Right lobe of liver (tissue), 6 donors: ENCODE measurements at regions not wholly inside any gene's neighbourhood (a gene's known extent, or its start where the extent isn't known, plus 50 kb on each side); places are given as distances from the start of the nearest gene placed in this dataset.

ENCODE experiments used
- ATAC-seq, 4 donors: fragments of 200-7000 bp; cut with Tn5 transposase; one replicate each; pipeline ENCODE4 v1.9.1; 2020; ENCODE audit warnings: mild to moderate bottlenecking in 4 of 4, moderate library complexity in 4 of 4
- DNase-seq, 3 donors: peaks; one replicate each; pipeline ENCODE4 v3.0.0-alpha.2; 2020
- H3K27ac ChIP-seq, 3 donors: fragments of 200-600 bp; one replicate each; pipeline ENCODE4 v1.8.0; 2022
- H3K27me3 ChIP-seq, 2 donors: fragments of 200-600 bp; one replicate each; pipeline ENCODE4 v1.8.0; 2022
- H3K36me3 ChIP-seq, 4 donors: fragments of 200-600 bp; sonication (generic) in 1 of 4; one replicate each; pipeline versions ENCODE4 v1.5.1 to v1.8.0; 2017 to 2022; ENCODE audit warnings: control low read depth in 1 of 4
- H3K4me1 ChIP-seq, 4 donors: fragments of 200-600 bp; sonication (generic) in 1 of 4; one replicate each; pipeline versions ENCODE4 v1.5.1 to v1.8.0; 2017 to 2022; ENCODE audit warnings: control low read depth in 1 of 4
- H3K4me3 ChIP-seq, 3 donors: fragments of 200-600 bp; one replicate each; pipeline ENCODE4 v1.8.0; 2022
- H3K9me3 ChIP-seq, 4 donors: fragments of 200-600 bp; sonication (generic) in 1 of 4; one replicate each; pipeline versions ENCODE4 v1.5.1 to v1.8.0; 2017 to 2022; ENCODE audit warnings: control low read depth in 1 of 4
- CTCF ChIP-seq, 4 donors: fragments of 200-600 bp in 3 of 4; fragments of 450-650 bp in 1 of 4; IDR thresholded peaks; one replicate each; pipeline versions ENCODE4 v1.5.1 to v1.8.0; 2016 to 2022; ENCODE audit warnings: antibody characterized with exemption in 4 of 4, mild to moderate bottlenecking in 2 of 4
- POLR2A ChIP-seq: fragments of 450-650 bp; IDR thresholded peaks from one replicate; pipeline ENCODE4 v1.6.1; 2017; ENCODE audit warnings: antibody characterized with exemption, mild to moderate bottlenecking
- WGBS: methylation state at CpG from one replicate; pipeline ENCODE4 v1.1.6; 2018; ENCODE audit warnings: low coverage, low lambda C conversion rate; ENCODE audit not compliant: insufficient coverage; ENCODE audit errors: missing lambda C conversion rate; 5-methylcytosine and 5-hydroxymethylcytosine counted together
- intact Hi-C, 2 donors: fragments of 100-400 bp; cut with DNase I; formaldehyde crosslinking; loops; one replicate each; pipeline versions ENCODE4 v1.11.2 to v1.14.1; 2022
- donor health status: DM: no; HTN: yes; CAD: no.
- donor health status: DM: no; HTN: no; CAD: no.
- donor health status: DM: no; HTN: no; CAD: no.
- donor health status: DM: no; HTN: yes; CAD: no.
- donor health status: DM: no; HTN: yes; CAD: no.

GRCh38 chr10:21030091-21030490, 133.0 kb upstream of the NEBL start:
- intact Hi-C loops, result no loop called here
- TF ChIP-seq CTCF (IDR thresholded peaks at IDR 0.05) (no peak), POLR2A (no peak)
- Histone ChIP-seq H3K9me3 (no peaks in the 10 kb centered on the region), H3K4me3 (no peak overlapping the region), H3K4me1 (peaks cover 0 to 13% (median 3%) of the 10 kb centered on the region in 4 donors), H3K27me3 (no peaks in the 10 kb centered on the region), H3K36me3 (no peaks in the 10 kb centered on the region), H3K27ac (no peak overlapping the region)
- ATAC-seq (peak in 2 of 4 donors; percentile 24 to 40), DNase-seq (no peak)
- WGBS, result 85% methylated on average over 7 of the region's 10 CpGs

- H3K36me3 ChIP-seq, result no peaks in the 10 kb centered on the region
- H3K4me1 ChIP-seq, result peaks cover 0 to 20% (median 7%) of the 10 kb centered on the region in 4 donors
- no peaks in the 10 kb centered on the region for H3K27me3 ChIP-seq
- no peak for TF ChIP-seq CTCF (IDR thresholded peaks at IDR 0.05)
- no peak for TF ChIP-seq POLR2A
- no peak overlapping the region for H3K4me3 ChIP-seq
- WGBS, result 14% methylated on average over 3 of the region's 3 CpGs
- DNase-seq (no peak), ATAC-seq (peak; percentile 62 to 82 (median 74))
- intact Hi-C loops, result no loop called here
- H3K9me3 ChIP-seq, result no peaks in the 10 kb centered on the region
- peak overlapping the region in 1 of 3 donors; percentile 35 for H3K27ac ChIP-seq
These were observed 125.7 kb upstream of the NEBL start for GRCh38 chr10:21022821-21023220.

GRCh38 chr10:21021843-21022594, 124.9 kb upstream of the NEBL start:
- Histone ChIP-seq H3K27me3 (no peaks in the 10 kb centered on the region), H3K4me1 (peaks cover 0 to 20% (median 7%) of the 10 kb centered on the region in 4 donors), H3K9me3 (no peaks in the 10 kb centered on the region), H3K27ac (peak overlapping the region in 1 of 3 donors; percentile 35), H3K36me3 (no peaks in the 10 kb centered on the region), H3K4me3 (no peak overlapping the region)
- intact Hi-C loops, result no loop called here
- TF ChIP-seq POLR2A (no peak), CTCF (IDR thresholded peaks at IDR 0.05) (peak in 2 of 4 donors; percentile 16 to 24)
- peak; percentile 68 to 81 (median 78) for ATAC-seq
- DNase-seq, result no peak
- WGBS, result 39% methylated on average over 9 of the region's 15 CpGs

GRCh38 chr10:21021231-21021630, 124.1 kb upstream of the NEBL start:
- intact Hi-C loops, result no loop called here
- no peak for DNase-seq
- 86% methylated on average over 6 of the region's 6 CpGs for WGBS
- Histone ChIP-seq H3K4me3 (no peak overlapping the region), H3K4me1 (peaks cover 0 to 20% (median 7%) of the 10 kb centered on the region in 4 donors), H3K9me3 (no peaks in the 10 kb centered on the region), H3K36me3 (no peaks in the 10 kb centered on the region), H3K27ac (no peak overlapping the region), H3K27me3 (no peaks in the 10 kb centered on the region)
- no peak for ATAC-seq
- TF ChIP-seq POLR2A (no peak), CTCF (IDR thresholded peaks at IDR 0.05) (no peak)
